Upper lobe of right lung (tissue), 1 donor: ENCODE measurements at regions not wholly inside any gene's neighbourhood (a gene's known extent, or its start where the extent isn't known, plus 50 kb on each side); places are given as distances from the start of the nearest gene placed in this dataset.

Source experiments
- ATAC-seq: fragments of 200-7000 bp; cut with Tn5 transposase; one replicate; pipeline ENCODE4 v1.9.1; 2020; ENCODE audit warnings: mild to moderate bottlenecking, moderate library complexity
- DNase-seq: peaks from one replicate; pipeline ENCODE4 v3.0.0-alpha.2; 2020
- H3K27ac ChIP-seq: fragments of 200-600 bp; one replicate; pipeline ENCODE4 v1.8.0; 2022
- H3K27me3 ChIP-seq: fragments of 200-600 bp; one replicate; pipeline ENCODE4 v1.8.0; 2022; ENCODE audit warnings: mild to moderate bottlenecking
- H3K36me3 ChIP-seq: fragments of 200-600 bp; one replicate; pipeline ENCODE4 v1.8.0; 2022
- H3K4me1 ChIP-seq: fragments of 200-600 bp; one replicate; pipeline ENCODE4 v1.8.0; 2022
- H3K4me3 ChIP-seq: fragments of 200-600 bp; one replicate; pipeline ENCODE4 v1.8.0; 2022; ENCODE audit warnings: mild to moderate bottlenecking
- H3K9me3 ChIP-seq: fragments of 200-600 bp; one replicate; pipeline ENCODE4 v1.8.0; 2022
- intact Hi-C: fragments of 100-400 bp; cut with DNase I; formaldehyde crosslinking; loops from one replicate; pipeline ENCODE4 v1.11.0; 2022
- TF ChIP-seq, protein P1 (sequence below): fragments of 200-600 bp; IDR thresholded peaks from one replicate; pipeline ENCODE4 v1.8.0; 2022; ENCODE audit warnings: antibody characterized with exemption
- donor health status: DM: no; HTN: yes; CAD: no; lungs with severe emphysema.

DNA sequence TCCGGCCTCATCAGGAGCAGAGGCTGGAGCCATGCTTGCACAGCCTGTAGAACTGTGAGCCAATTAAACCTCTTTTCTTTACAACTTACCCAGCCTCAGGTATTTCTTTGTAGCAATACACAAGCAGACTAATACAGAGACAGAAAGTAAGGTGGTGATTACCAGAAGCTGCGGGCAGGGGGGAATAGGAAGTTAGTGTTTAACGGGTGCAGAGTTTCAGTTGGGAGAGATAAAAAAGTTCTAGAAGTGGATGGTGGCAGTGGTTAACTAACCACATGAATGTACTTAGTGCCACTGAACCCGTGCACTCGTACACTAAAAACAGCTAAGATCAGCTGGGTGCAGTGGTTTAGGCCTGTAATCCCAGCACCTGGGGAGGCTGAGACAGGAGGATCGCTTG lies 80.4 kb upstream of the TARDBP start:
- no peak overlapping the region for H3K27ac ChIP-seq
- H3K27me3 ChIP-seq, result no peaks in the 10 kb centered on the region
- no peaks in the 10 kb centered on the region for H3K36me3 ChIP-seq
- TF ChIP-seq, protein P1, sequence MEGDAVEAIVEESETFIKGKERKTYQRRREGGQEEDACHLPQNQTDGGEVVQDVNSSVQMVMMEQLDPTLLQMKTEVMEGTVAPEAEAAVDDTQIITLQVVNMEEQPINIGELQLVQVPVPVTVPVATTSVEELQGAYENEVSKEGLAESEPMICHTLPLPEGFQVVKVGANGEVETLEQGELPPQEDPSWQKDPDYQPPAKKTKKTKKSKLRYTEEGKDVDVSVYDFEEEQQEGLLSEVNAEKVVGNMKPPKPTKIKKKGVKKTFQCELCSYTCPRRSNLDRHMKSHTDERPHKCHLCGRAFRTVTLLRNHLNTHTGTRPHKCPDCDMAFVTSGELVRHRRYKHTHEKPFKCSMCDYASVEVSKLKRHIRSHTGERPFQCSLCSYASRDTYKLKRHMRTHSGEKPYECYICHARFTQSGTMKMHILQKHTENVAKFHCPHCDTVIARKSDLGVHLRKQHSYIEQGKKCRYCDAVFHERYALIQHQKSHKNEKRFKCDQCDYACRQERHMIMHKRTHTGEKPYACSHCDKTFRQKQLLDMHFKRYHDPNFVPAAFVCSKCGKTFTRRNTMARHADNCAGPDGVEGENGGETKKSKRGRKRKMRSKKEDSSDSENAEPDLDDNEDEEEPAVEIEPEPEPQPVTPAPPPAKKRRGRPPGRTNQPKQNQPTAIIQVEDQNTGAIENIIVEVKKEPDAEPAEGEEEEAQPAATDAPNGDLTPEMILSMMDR, result no peak
- no peak overlapping the region for H3K4me3 ChIP-seq
- DNase-seq (no peak), ATAC-seq (no peak)
- H3K9me3 ChIP-seq, result no peaks in the 10 kb centered on the region
- no peaks in the 10 kb centered on the region for H3K4me1 ChIP-seq
- intact Hi-C loops, result no loop called here

DNA sequence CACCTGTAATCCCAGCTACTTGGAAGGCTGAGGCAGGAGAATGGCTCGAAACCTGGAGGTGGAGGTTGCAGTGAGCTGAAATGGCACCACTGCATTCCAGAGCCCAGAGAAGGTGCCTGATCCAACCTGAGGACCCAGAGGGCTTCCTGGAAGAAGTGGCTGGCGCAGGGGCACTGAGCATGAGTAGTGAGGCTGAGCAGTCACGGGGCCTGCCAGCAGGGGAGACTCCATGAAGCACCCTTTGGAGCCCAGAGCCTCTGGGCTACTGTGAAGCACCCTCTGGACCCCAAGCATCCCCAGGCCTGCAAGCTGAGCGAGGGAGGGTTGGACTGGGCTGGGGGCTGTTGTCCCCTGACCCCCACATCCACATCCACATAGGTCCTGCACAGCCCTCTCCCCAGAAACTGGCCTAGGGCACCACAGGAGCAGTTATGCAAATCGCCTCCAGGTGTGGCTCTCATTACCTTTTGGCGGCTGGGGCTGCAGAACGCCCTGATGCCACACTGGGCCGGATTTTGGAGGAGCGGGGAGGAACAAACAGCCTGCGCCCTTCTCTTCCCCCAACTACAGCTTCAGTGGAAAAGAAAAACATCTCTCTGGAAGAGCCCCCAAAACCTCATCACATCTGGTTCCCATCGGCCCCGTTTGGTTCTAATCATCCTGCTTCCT lies 78.2 kb upstream of the TARDBP start:
- Histone ChIP-seq H3K27ac (no peak overlapping the region), H3K4me1 (no peaks in the 10 kb centered on the region), H3K4me3 (no peak overlapping the region), H3K27me3 (no peaks in the 10 kb centered on the region), H3K9me3 (no peaks in the 10 kb centered on the region), H3K36me3 (no peaks in the 10 kb centered on the region)
- TF ChIP-seq, protein P1, result no peak
- ATAC-seq (no peak), DNase-seq (no peak)
- intact Hi-C loops, result no loop called here

DNA sequence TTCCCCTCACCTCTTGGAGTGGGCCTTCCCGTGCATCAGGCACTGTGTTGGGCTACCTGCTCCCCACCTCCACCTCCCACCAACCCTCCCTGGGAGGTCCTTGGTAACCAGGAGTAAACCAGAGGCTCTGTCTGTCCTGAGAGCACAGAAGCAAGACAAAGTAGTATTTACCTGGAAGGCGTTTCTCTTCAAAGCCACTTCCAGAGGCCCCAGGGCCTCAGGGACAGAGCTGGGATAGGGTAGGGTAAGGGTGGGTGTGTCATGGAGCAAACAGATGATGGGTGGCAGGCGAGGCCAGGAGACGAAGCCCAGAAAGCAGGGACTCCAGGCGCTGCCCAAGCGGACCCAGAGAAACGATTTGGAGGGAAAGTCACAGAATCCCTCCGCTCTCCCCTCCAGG lies 77.2 kb upstream of the TARDBP start:
- DNase-seq (no peak), ATAC-seq (no peak)
- TF ChIP-seq, protein P1, result no peak
- H3K27ac ChIP-seq, result no peak overlapping the region
- intact Hi-C loops, result no loop called here
- H3K9me3 ChIP-seq, result no peaks in the 10 kb centered on the region
- no peaks in the 10 kb centered on the region for H3K27me3 ChIP-seq
- no peaks in the 10 kb centered on the region for H3K36me3 ChIP-seq
- no peak overlapping the region for H3K4me3 ChIP-seq
- H3K4me1 ChIP-seq, result no peaks in the 10 kb centered on the region

DNA sequence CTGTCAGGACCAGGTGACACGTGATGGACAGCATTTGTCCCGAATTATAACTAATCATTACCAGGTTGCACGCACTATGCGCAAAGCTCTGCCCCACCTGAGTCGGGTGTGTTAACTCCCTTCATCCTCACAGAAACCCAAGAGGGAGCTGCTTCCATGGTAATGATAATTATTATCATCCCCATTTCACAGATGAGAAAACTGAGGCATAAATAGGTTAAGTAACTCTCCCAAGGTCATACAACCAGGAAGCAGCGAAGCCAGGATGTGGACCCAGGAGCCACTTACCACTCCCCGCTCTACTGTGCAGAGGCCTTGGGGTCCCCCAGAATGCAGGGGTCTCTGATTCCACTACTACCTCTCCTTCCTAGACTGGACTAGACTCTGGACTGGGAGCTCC lies 76.7 kb upstream of the TARDBP start:
- no peak for ATAC-seq

DNA sequence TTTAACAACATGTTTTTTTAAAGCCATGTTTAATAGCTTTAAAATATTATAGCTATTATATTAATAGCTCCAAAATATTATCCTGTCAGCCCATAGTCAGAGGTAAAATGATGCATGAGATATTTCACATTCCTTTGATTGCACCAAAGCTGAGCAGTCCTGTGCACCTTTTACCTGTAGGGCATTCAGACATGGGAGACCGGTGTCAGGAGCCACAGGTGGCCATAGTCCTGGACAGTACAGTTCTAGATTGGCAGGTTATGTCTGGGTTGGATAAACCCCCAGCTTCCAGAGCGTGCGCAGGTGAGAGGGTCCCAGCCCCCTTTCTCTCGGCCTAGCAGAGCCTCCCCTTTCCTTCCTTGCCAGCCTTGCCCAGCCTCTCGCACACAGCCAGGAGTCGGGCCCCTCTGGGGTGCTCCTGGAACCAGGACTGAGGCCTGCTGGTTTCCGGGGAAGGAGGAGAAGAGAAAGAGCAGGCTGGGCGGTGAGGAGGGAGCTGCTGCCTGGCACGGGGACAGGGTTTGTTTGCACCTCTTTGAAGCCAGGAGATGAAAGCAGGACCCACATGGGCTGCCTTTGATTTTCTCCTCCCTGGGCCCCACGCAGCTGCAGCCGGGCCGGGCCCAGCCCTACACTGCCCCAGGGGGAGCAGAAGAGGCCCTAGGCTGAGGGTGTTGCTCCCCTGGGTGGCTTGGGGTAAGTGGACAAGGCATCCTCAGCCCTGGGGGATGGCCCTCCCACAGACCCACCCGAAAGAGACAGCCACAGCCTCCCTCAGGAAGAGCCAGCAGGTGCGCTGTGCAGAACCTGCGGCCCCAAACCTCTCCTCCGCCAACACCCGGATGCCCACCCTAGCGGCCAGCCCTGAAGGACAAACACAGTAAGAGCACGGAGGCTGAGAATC lies 75.2 kb upstream of the TARDBP start:
- Histone ChIP-seq H3K36me3 (no peaks in the 10 kb centered on the region), H3K27ac (no peak overlapping the region), H3K9me3 (no peaks in the 10 kb centered on the region), H3K27me3 (no peaks in the 10 kb centered on the region), H3K4me3 (no peak overlapping the region), H3K4me1 (peaks cover 5% of the 10 kb centered on the region)
- TF ChIP-seq, protein P1, result no peak
- intact Hi-C loops, result no loop called here
- DNase-seq (no peak), ATAC-seq (no peak)

More for the DNA sequence above, 76.7 kb upstream of the TARDBP start:
- H3K36me3 ChIP-seq, result no peaks in the 10 kb centered on the region
- TF ChIP-seq, protein P1, result no peak
- no peaks in the 10 kb centered on the region for H3K27me3 ChIP-seq
- H3K27ac ChIP-seq, result no peak overlapping the region
- DNase-seq, result no peak
- intact Hi-C loops, result no loop called here
- no peaks in the 10 kb centered on the region for H3K9me3 ChIP-seq
- H3K4me1 ChIP-seq, result no peaks in the 10 kb centered on the region
- H3K4me3 ChIP-seq, result no peak overlapping the region
